Pons (tissue), 1 donor: ENCODE measurements at regions not wholly inside any gene's neighbourhood (a gene's known extent, or its start where the extent isn't known, plus 50 kb on each side); places are given as distances from the start of the nearest gene placed in this dataset.

ENCODE experiments used
- DNase-seq: peaks from one replicate; pipeline ENCODE4 v3.0.0-alpha.2; 2016; ENCODE audit warnings: low spot score

- no peak for DNase-seq
These were observed 152.7 kb downstream of the CHRM3 start for GRCh38 chr1:239539051-239539450.

- no peak for DNase-seq
These were observed 153.4 kb downstream of the CHRM3 start for GRCh38 chr1:239539812-239540211.

GRCh38 chr1:239543873-239544272 is 157.5 kb downstream of the CHRM3 start:
- no peak for DNase-seq

GRCh38 chr1:239545466-239545865 is 159.1 kb downstream of the CHRM3 start:
- no peak for DNase-seq

- no peak for DNase-seq
These were observed 161.6 kb downstream of the CHRM3 start for GRCh38 chr1:239547987-239548386.

GRCh38 chr1:239550178-239550577 is 163.8 kb downstream of the CHRM3 start:
- DNase-seq = no peak

- no peak for DNase-seq
These were observed 169.0 kb downstream of the CHRM3 start for GRCh38 chr1:239555350-239555749.

- no peak for DNase-seq
These were observed 172.2 kb downstream of the CHRM3 start for GRCh38 chr1:239558559-239558958.

- peak; percentile 9 for DNase-seq
These were observed 172.6 kb downstream of the CHRM3 start for GRCh38 chr1:239558991-239559390.

GRCh38 chr1:239560921-239561320 is 174.6 kb downstream of the CHRM3 start:
- DNase-seq = no peak

GRCh38 chr1:239562095-239562494 is 175.7 kb downstream of the CHRM3 start:
- DNase-seq = no peak

GRCh38 chr1:239563681-239564080 is 177.3 kb downstream of the CHRM3 start:
- peak; percentile 10 for DNase-seq

GRCh38 chr1:239566074-239566473 is 179.7 kb downstream of the CHRM3 start:
- DNase-seq = no peak

GRCh38 chr1:239570878-239571277 is 184.5 kb downstream of the CHRM3 start:
- DNase-seq = no peak

- no peak for DNase-seq
These were observed 185.8 kb downstream of the CHRM3 start for GRCh38 chr1:239572183-239572582.

- DNase-seq = no peak
These were observed 187.7 kb downstream of the CHRM3 start for GRCh38 chr1:239574112-239574511.

- no peak for DNase-seq
These were observed 188.7 kb downstream of the CHRM3 start for GRCh38 chr1:239575113-239575512.

GRCh38 chr1:239583536-239583935 is 197.2 kb downstream of the CHRM3 start:
- DNase-seq = no peak

- DNase-seq = no peak
These were observed 199.8 kb downstream of the CHRM3 start for GRCh38 chr1:239586128-239586527.

GRCh38 chr1:239587066-239587465 is 200.7 kb downstream of the CHRM3 start:
- no peak for DNase-seq

- no peak for DNase-seq
These were observed 201.4 kb downstream of the CHRM3 start for GRCh38 chr1:239587574-239588369.

- DNase-seq = no peak
These were observed 204.2 kb downstream of the CHRM3 start for GRCh38 chr1:239590556-239590955.

GRCh38 chr1:239593527-239593926 is 207.2 kb downstream of the CHRM3 start:
- DNase-seq = no peak

- no peak for DNase-seq
These were observed 214.2 kb downstream of the CHRM3 start for GRCh38 chr1:239600588-239600987.
